ENCODE measurements at regions not wholly inside any gene's neighbourhood (a gene's known extent, or its start where the extent isn't known, plus 50 kb on each side); places are given as distances from the start of the nearest gene placed in this dataset.

GRCh38 chr14:86515195-86515594, 985.3 kb downstream of the FLRT2 start:
- ATAC-seq (ENCODE audit: insufficient read depth, low read depth): no peak
- H3K79me2 ChIP-seq (ENCODE audit: insufficient read depth, low read length): no peaks in the 10 kb centered on the region
- no peaks in the 10 kb centered on the region for H4K20me1 ChIP-seq (ENCODE audit: insufficient read depth, low read length)
- no peak overlapping the region for H3K27ac ChIP-seq (ENCODE audit: low read length)
- TF ChIP-seq, protein P1, sequence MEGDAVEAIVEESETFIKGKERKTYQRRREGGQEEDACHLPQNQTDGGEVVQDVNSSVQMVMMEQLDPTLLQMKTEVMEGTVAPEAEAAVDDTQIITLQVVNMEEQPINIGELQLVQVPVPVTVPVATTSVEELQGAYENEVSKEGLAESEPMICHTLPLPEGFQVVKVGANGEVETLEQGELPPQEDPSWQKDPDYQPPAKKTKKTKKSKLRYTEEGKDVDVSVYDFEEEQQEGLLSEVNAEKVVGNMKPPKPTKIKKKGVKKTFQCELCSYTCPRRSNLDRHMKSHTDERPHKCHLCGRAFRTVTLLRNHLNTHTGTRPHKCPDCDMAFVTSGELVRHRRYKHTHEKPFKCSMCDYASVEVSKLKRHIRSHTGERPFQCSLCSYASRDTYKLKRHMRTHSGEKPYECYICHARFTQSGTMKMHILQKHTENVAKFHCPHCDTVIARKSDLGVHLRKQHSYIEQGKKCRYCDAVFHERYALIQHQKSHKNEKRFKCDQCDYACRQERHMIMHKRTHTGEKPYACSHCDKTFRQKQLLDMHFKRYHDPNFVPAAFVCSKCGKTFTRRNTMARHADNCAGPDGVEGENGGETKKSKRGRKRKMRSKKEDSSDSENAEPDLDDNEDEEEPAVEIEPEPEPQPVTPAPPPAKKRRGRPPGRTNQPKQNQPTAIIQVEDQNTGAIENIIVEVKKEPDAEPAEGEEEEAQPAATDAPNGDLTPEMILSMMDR (IDR thresholded peaks at IDR 0.05; ENCODE audit: borderline replicate concordance, extremely low read depth, low read length, poor library complexity, severe bottlenecking): no peak
- TF ChIP-seq EZH2 (IDR thresholded peaks at IDR 0.05; ENCODE audit: borderline replicate concordance, low read depth, low read length, severe bottlenecking): no peak
- H3K4me3 ChIP-seq (ENCODE audit: low read depth in 1 of 2, low read length in 2 of 2): no peak overlapping the region
- no peaks in the 10 kb centered on the region for H3K9me3 ChIP-seq (ENCODE audit: insufficient read depth, low read length, severe bottlenecking)
- no peaks in the 10 kb centered on the region for H3K36me3 ChIP-seq (ENCODE audit: insufficient read depth, low read length)
- no peak overlapping the region for H3K4me2 ChIP-seq (ENCODE audit: insufficient read depth, low read length)
- H2AFZ ChIP-seq (ENCODE audit: low read depth, low read length): no peak overlapping the region
- no peaks in the 10 kb centered on the region for H3K27me3 ChIP-seq (ENCODE audit: insufficient read depth, low read length, poor library complexity)
- no peak overlapping the region for H3K9ac ChIP-seq (ENCODE audit: low read depth, low read length)
- no peak for DNase-seq
- no peaks in the 10 kb centered on the region for H3K4me1 ChIP-seq (ENCODE audit: insufficient read depth, low read length)

GRCh38 chr14:86513564-86513963, 983.6 kb downstream of the FLRT2 start:
- no peak for ATAC-seq (ENCODE audit: insufficient read depth, low read depth)
- Histone ChIP-seq H3K27ac (ENCODE audit: low read length) (no peak overlapping the region), H3K79me2 (ENCODE audit: insufficient read depth, low read length) (no peaks in the 10 kb centered on the region), H4K20me1 (ENCODE audit: insufficient read depth, low read length) (no peaks in the 10 kb centered on the region), H3K4me3 (ENCODE audit: low read depth in 1 of 2, low read length in 2 of 2) (no peak overlapping the region), H3K36me3 (ENCODE audit: insufficient read depth, low read length) (no peaks in the 10 kb centered on the region), H3K9me3 (ENCODE audit: insufficient read depth, low read length, severe bottlenecking) (no peaks in the 10 kb centered on the region), H2AFZ (ENCODE audit: low read depth, low read length) (no peak overlapping the region), H3K27me3 (ENCODE audit: insufficient read depth, low read length, poor library complexity) (no peaks in the 10 kb centered on the region), H3K4me2 (ENCODE audit: insufficient read depth, low read length) (no peak overlapping the region), H3K4me1 (ENCODE audit: insufficient read depth, low read length) (no peaks in the 10 kb centered on the region), H3K9ac (ENCODE audit: low read depth, low read length) (no peak overlapping the region)
- no peak for TF ChIP-seq EZH2 (IDR thresholded peaks at IDR 0.05; ENCODE audit: borderline replicate concordance, low read depth, low read length, severe bottlenecking)
- TF ChIP-seq, protein P1 (IDR thresholded peaks at IDR 0.05; ENCODE audit: borderline replicate concordance, extremely low read depth, low read length, poor library complexity, severe bottlenecking): no peak
- DNase-seq: no peak

GRCh38 chr14:86513056-86513455, 983.1 kb downstream of the FLRT2 start:
- Histone ChIP-seq H3K9ac (ENCODE audit: low read depth, low read length) (no peak overlapping the region), H3K79me2 (ENCODE audit: insufficient read depth, low read length) (no peaks in the 10 kb centered on the region), H4K20me1 (ENCODE audit: insufficient read depth, low read length) (no peaks in the 10 kb centered on the region), H3K4me3 (ENCODE audit: low read depth in 1 of 2, low read length in 2 of 2) (no peak overlapping the region), H3K36me3 (ENCODE audit: insufficient read depth, low read length) (no peaks in the 10 kb centered on the region), H2AFZ (ENCODE audit: low read depth, low read length) (no peak overlapping the region), H3K27ac (ENCODE audit: low read length) (no peak overlapping the region), H3K27me3 (ENCODE audit: insufficient read depth, low read length, poor library complexity) (no peaks in the 10 kb centered on the region), H3K9me3 (ENCODE audit: insufficient read depth, low read length, severe bottlenecking) (no peaks in the 10 kb centered on the region), H3K4me2 (ENCODE audit: insufficient read depth, low read length) (no peak overlapping the region), H3K4me1 (ENCODE audit: insufficient read depth, low read length) (no peaks in the 10 kb centered on the region)
- TF ChIP-seq, protein P1 (IDR thresholded peaks at IDR 0.05; ENCODE audit: borderline replicate concordance, extremely low read depth, low read length, poor library complexity, severe bottlenecking): no peak
- no peak for TF ChIP-seq EZH2 (IDR thresholded peaks at IDR 0.05; ENCODE audit: borderline replicate concordance, low read depth, low read length, severe bottlenecking)
- ATAC-seq (ENCODE audit: insufficient read depth, low read depth) (no peak), DNase-seq (no peak)

GRCh38 chr14:86510491-86510890, 980.5 kb downstream of the FLRT2 start:
- H3K4me1 ChIP-seq (ENCODE audit: insufficient read depth, low read length): peaks cover 6% of the 10 kb centered on the region; the same call in 1 of the 2 replicates
- no peaks in the 10 kb centered on the region for H3K9me3 ChIP-seq (ENCODE audit: insufficient read depth, low read length, severe bottlenecking)
- H3K4me3 ChIP-seq (ENCODE audit: low read depth in 1 of 2, low read length in 2 of 2): no peak overlapping the region
- ATAC-seq (ENCODE audit: insufficient read depth, low read depth) (no peak), DNase-seq (no peak)
- H3K9ac ChIP-seq (ENCODE audit: low read depth, low read length): no peak overlapping the region
- no peaks in the 10 kb centered on the region for H3K36me3 ChIP-seq (ENCODE audit: insufficient read depth, low read length)
- no peak overlapping the region for H3K27ac ChIP-seq (ENCODE audit: low read length)
- H2AFZ ChIP-seq (ENCODE audit: low read depth, low read length): no peak overlapping the region
- no peak for TF ChIP-seq EZH2 (IDR thresholded peaks at IDR 0.05; ENCODE audit: borderline replicate concordance, low read depth, low read length, severe bottlenecking)
- TF ChIP-seq, protein P1 (IDR thresholded peaks at IDR 0.05; ENCODE audit: borderline replicate concordance, extremely low read depth, low read length, poor library complexity, severe bottlenecking): no peak
- H3K4me2 ChIP-seq (ENCODE audit: insufficient read depth, low read length): no peak overlapping the region
- H3K79me2 ChIP-seq (ENCODE audit: insufficient read depth, low read length): no peaks in the 10 kb centered on the region
- H3K27me3 ChIP-seq (ENCODE audit: insufficient read depth, low read length, poor library complexity): no peaks in the 10 kb centered on the region
- H4K20me1 ChIP-seq (ENCODE audit: insufficient read depth, low read length): no peaks in the 10 kb centered on the region
